Naive thymus-derived CD8-positive, alpha-beta T cell (primary cell): ENCODE measurements at regions not wholly inside any gene's neighbourhood (a gene's known extent, or its start where the extent isn't known, plus 50 kb on each side); places are given as distances from the start of the nearest gene placed in this dataset.
"Not testable (repeated sequence)": the region's sequence is repeated elsewhere in the genome, so short reads cannot be mapped to it uniquely, and the experiment has no call there.

Experiments
- ATAC-seq, 2 donors: fragments of 150-1000 bp; cut with Tn5 transposase in 1 of 2; sonication (Bioruptor Pico), chemical (Tn5 transposase) in 1 of 2; 1 replicate in 1 of 2; 2 replicates in 1 of 2; pipeline ENCODE4 v1.10.0; 2021; ENCODE audit warnings: mild to moderate bottlenecking in 2 of 2, moderate library complexity in 2 of 2
- POLR2A ChIA-PET: fragments of 350-600 bp; sonication (Branson Sonifier 250); formaldehyde crosslinking; loops from one replicate; lab custom pipeline; 2021; ENCODE audit warnings: antibody characterized with exemption; lab: Charles Lee
- DNase-seq, 10 donors: peaks; one replicate each; pipeline versions ENCODE4 v3.0.0 to v3.0.0-alpha.2; 2020 to 2022
- H3K27ac Mint-ChIP-seq, 10 donors: one replicate each; pipeline ENCODE4 v1.8.0; 2020 to 2022; ENCODE audit warnings: mild to moderate bottlenecking in 10 of 10, mixed read lengths in 10 of 10, moderate library complexity in 4 of 10, inconsistent platforms in 1 of 10
- H3K27me3 Mint-ChIP-seq, 5 donors: one replicate each; pipeline ENCODE4 v1.8.0; 2021 to 2022; ENCODE audit warnings: mixed read lengths in 5 of 5
- H3K36me3 Mint-ChIP-seq, 3 donors: one replicate each; pipeline ENCODE4 v1.8.0; 2020 to 2022; ENCODE audit warnings: mixed read lengths in 3 of 3, mild to moderate bottlenecking in 2 of 3, inconsistent platforms in 1 of 3
- H3K4me1 Mint-ChIP-seq, 4 donors: one replicate each; pipeline ENCODE4 v1.8.0; 2021 to 2022; ENCODE audit warnings: mixed read lengths in 4 of 4
- H3K4me3 Mint-ChIP-seq, 10 donors: one replicate each; pipeline ENCODE4 v1.8.0; 2020 to 2022; ENCODE audit warnings: mild to moderate bottlenecking in 10 of 10, mixed read lengths in 10 of 10, moderate library complexity in 6 of 10, inconsistent platforms in 1 of 10
- H3K9me3 Mint-ChIP-seq, 9 donors: one replicate each; pipeline ENCODE4 v1.8.0; 2020 to 2022; ENCODE audit warnings: mixed read lengths in 9 of 9, mild to moderate bottlenecking in 3 of 9, inconsistent platforms in 1 of 9, moderate library complexity in 1 of 9

- Mint-ChIP-seq H3K4me3 (no peak overlapping the region), H3K27ac (no peak overlapping the region), H3K4me1 (no peaks in the 10 kb centered on the region), H3K9me3 (peaks cover 0 to 11% (median 2%) of the 10 kb centered on the region in 9 donors), H3K27me3 (no peaks in the 10 kb centered on the region), H3K36me3 (no peaks in the 10 kb centered on the region)
- DNase-seq (no peak), ATAC-seq (no peak)
- POLR2A ChIA-PET = no interaction called here
These were observed 269.3 kb downstream of the ACTRT1 start for GRCh38 chrX:127782904-127783303.

DNA sequence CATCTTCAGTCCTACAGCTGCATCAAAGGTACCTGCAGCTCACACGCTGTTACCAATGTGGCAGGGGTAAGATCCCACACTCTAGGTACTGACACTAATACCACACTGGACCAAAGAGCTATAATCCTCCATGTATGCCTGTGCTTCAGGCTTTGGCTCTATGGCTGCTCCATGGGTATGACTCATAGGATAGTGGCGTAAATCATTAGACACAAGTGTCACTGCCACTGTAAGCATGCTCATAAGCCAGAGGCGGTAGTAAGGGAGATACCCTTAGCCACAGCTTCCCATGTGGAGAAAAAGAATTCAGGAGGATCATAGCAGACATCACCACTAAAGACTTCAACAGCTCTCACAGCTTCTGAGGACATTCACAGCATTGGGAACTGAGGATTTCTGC is 287.5 kb downstream of the ACTRT1 start:
- POLR2A ChIA-PET = no interaction called here
- Mint-ChIP-seq H3K9me3 (peaks cover 0 to 13% (median 0%) of the 10 kb centered on the region in 9 donors), H3K4me3 (no peak overlapping the region), H3K27me3 (no peaks in the 10 kb centered on the region), H3K4me1 (no peaks in the 10 kb centered on the region), H3K27ac (no peak overlapping the region), H3K36me3 (no peaks in the 10 kb centered on the region)
- DNase-seq (no peak), ATAC-seq (no peak)

- POLR2A ChIA-PET = no interaction called here
- no peaks in the 10 kb centered on the region for H3K4me1 Mint-ChIP-seq
These were observed 289.5 kb downstream of the ACTRT1 start for GRCh38 chrX:127762663-127763062.

GRCh38 chrX:127732709-127733108 is 319.5 kb downstream of the ACTRT1 start:
- Mint-ChIP-seq H3K4me3 (no peak overlapping the region), H3K27me3 (no peaks in the 10 kb centered on the region), H3K36me3 (no peaks in the 10 kb centered on the region), H3K4me1 (no peaks in the 10 kb centered on the region), H3K27ac (no peak overlapping the region), H3K9me3 (peaks cover 0 to 2% (median 0%) of the 10 kb centered on the region in 9 donors)
- DNase-seq = no peak
- POLR2A ChIA-PET = no interaction called here
- no peak for ATAC-seq

More at GRCh38 chrX:127762663-127763062, 289.5 kb downstream of the ACTRT1 start:
- H3K36me3 Mint-ChIP-seq = no peaks in the 10 kb centered on the region
- H3K27ac Mint-ChIP-seq = no peak overlapping the region
- DNase-seq (no peak), ATAC-seq (no peak)
- no peak overlapping the region for H3K4me3 Mint-ChIP-seq
- H3K27me3 Mint-ChIP-seq = no peaks in the 10 kb centered on the region
- peaks cover 0 to 9% (median 0%) of the 10 kb centered on the region in 9 donors for H3K9me3 Mint-ChIP-seq

- POLR2A ChIA-PET = no interaction called here
- ATAC-seq = no peak
- H3K4me3 Mint-ChIP-seq = no peak overlapping the region
- H3K27me3 Mint-ChIP-seq = no peaks in the 10 kb centered on the region
- H3K36me3 Mint-ChIP-seq = no peaks in the 10 kb centered on the region
- no peaks in the 10 kb centered on the region for H3K4me1 Mint-ChIP-seq
- DNase-seq = no peak
- no peak overlapping the region for H3K27ac Mint-ChIP-seq
- H3K9me3 Mint-ChIP-seq = no peaks in the 10 kb centered on the region
These were observed 326.0 kb downstream of the ACTRT1 start for GRCh38 chrX:127726227-127726626.

DNA sequence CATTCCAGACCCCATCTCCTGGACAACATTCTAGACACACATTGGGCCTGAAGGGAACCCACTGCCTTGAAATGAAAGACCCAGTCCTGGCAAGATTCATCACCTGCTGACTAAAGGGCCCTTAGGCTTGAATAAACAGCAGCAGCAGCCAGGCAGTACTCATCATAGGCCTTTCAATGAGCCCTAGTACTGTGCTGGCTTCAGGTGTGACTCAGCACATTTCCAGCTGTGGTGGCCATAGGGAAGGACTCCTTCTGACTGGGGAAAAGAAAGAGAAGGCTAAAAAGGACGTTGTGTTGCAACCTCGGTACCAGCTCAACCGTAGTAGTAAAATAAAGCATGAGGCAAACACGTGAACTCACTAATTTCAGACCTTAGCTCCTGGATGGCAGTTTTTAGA is 344.0 kb downstream of the ACTRT1 start:
- H3K4me3 Mint-ChIP-seq = no peak overlapping the region
- ATAC-seq (no peak), DNase-seq (no peak)
- no peaks in the 10 kb centered on the region for H3K4me1 Mint-ChIP-seq
- no peaks in the 10 kb centered on the region for H3K27me3 Mint-ChIP-seq
- H3K9me3 Mint-ChIP-seq = peaks cover 0 to 5% (median 0%) of the 10 kb centered on the region in 9 donors
- H3K27ac Mint-ChIP-seq = no peak overlapping the region
- POLR2A ChIA-PET = no interaction called here
- no peaks in the 10 kb centered on the region for H3K36me3 Mint-ChIP-seq

DNA sequence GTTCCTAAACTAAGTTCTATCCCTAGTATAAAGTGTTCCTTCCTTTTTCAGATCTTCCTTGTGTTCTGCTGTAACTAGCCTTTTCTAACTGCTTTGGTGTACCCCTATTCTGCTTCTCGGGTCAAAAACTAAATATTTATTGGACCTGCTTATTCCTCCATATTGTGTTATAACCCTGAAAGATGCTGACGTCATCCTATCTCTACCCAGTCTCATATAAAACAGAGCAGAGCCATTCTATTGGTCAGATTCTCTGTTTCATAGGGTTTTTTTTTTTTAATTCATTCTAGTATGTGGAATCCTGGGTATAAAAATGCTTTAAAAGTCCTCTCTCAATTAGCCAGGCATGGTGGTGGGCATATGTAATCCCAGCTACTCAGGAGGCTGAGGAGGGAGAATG is 349.7 kb downstream of the ACTRT1 start:
- no peak for DNase-seq
- H3K4me1 Mint-ChIP-seq = no peaks in the 10 kb centered on the region
- no peaks in the 10 kb centered on the region for H3K27me3 Mint-ChIP-seq
- no peaks in the 10 kb centered on the region for H3K36me3 Mint-ChIP-seq
- POLR2A ChIA-PET = no interaction called here
- H3K27ac Mint-ChIP-seq = no peak overlapping the region
- ATAC-seq = no peak
- H3K9me3 Mint-ChIP-seq = peaks cover 0 to 11% (median 0%) of the 10 kb centered on the region in 9 donors
- H3K4me3 Mint-ChIP-seq = no peak overlapping the region

GRCh38 chrX:127662942-127663341 is 389.3 kb downstream of the ACTRT1 start:
- not testable (repeated sequence) for H3K27me3 Mint-ChIP-seq, ATAC-seq
- H3K9me3 Mint-ChIP-seq = peaks cover 0 to 13% (median 0%) of the 10 kb centered on the region in 9 donors

GRCh38 chrX:127649011-127649410 is 403.2 kb downstream of the ACTRT1 start:
- POLR2A ChIA-PET = no interaction called here
- Mint-ChIP-seq H3K4me3 (no peak overlapping the region), H3K4me1 (no peaks in the 10 kb centered on the region), H3K9me3 (peaks cover 0 to 7% (median 0%) of the 10 kb centered on the region in 9 donors), H3K36me3 (no peaks in the 10 kb centered on the region), H3K27me3 (no peaks in the 10 kb centered on the region), H3K27ac (no peak overlapping the region)
- ATAC-seq (no peak), DNase-seq (no peak)

More at GRCh38 chrX:127662942-127663341, 389.3 kb downstream of the ACTRT1 start:
- H3K4me1 Mint-ChIP-seq, DNase-seq, H3K4me3 Mint-ChIP-seq, POLR2A ChIA-PET, H3K27ac Mint-ChIP-seq, H3K36me3 Mint-ChIP-seq: not testable (repeated sequence)

DNA sequence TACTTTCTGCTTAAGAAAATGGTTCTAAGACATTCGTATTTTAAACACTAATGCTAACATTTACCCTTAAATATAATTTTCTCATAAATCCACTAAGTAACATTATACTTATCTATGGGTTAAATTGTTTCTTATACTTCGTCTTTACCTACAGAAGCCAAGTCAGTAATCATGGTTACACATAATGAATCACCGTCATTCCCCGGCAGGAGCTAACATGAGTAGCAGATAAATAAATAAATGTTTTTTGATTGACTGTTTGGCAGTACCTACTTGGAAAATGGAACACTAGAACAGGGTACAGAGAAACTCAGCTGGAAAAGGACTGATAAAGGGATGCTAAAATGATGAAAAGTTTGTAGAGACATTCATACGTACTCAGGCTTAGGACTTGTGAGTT is 430.4 kb downstream of the ACTRT1 start:
- POLR2A ChIA-PET = no interaction called here
- Mint-ChIP-seq H3K4me3 (no peak overlapping the region), H3K27ac (no peak overlapping the region), H3K27me3 (no peaks in the 10 kb centered on the region), H3K9me3 (peaks cover 0 to 21% (median 3%) of the 10 kb centered on the region in 9 donors), H3K4me1 (no peaks in the 10 kb centered on the region), H3K36me3 (no peaks in the 10 kb centered on the region)
- ATAC-seq (no peak), DNase-seq (no peak)

DNA sequence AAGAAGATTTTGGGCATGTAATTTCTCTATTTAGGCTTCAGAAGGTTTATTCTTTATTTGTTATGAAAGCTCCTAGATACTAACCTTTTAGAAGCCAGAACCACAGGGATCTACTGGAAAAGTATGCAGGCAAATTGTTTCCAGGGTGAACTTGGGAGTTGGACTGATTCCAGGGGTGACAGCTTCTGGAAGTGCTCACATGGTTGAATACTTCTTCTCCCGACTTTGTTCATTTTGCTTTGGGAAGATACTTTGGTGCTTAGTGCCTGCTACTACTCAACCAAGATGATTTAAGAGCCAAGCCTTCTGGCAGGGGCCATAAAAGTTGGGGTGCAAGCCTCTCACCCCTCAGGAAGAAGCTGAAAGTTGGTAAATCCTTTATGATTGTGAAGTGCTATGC is 445.6 kb downstream of the ACTRT1 start:
- no peaks in the 10 kb centered on the region for H3K36me3 Mint-ChIP-seq
- H3K27ac Mint-ChIP-seq = no peak overlapping the region
- no peak for DNase-seq
- H3K4me1 Mint-ChIP-seq = no peaks in the 10 kb centered on the region
- POLR2A ChIA-PET = no interaction called here
- no peak overlapping the region for H3K4me3 Mint-ChIP-seq
- no peaks in the 10 kb centered on the region for H3K27me3 Mint-ChIP-seq
- no peak for ATAC-seq
- peaks cover 0 to 5% (median 0%) of the 10 kb centered on the region in 9 donors for H3K9me3 Mint-ChIP-seq

DNA sequence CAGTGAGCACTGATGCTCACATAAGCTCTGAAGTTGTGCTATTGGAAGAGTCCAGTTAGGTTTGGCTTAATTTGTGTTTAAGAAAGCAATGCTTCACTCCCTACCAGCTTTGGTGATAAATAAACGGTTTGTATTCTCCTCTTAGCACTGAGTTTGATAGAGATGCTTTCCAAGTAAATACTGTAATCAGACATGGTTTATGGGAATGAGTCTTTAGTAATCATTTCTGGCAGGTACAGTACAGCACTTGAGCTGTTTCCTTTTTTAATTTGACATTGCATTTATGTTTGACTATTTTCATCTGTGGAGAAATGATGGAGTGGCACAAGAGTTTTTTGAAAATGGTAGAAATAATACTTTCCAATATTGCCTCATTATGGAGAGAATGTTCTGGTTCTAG is 455.3 kb downstream of the ACTRT1 start:
- POLR2A ChIA-PET = no interaction called here
- DNase-seq (no peak), ATAC-seq (no peak)
- H3K27me3 Mint-ChIP-seq = no peaks in the 10 kb centered on the region
- H3K27ac Mint-ChIP-seq = no peak overlapping the region
- H3K4me1 Mint-ChIP-seq = no peaks in the 10 kb centered on the region
- no peaks in the 10 kb centered on the region for H3K36me3 Mint-ChIP-seq
- H3K4me3 Mint-ChIP-seq = no peak overlapping the region
- peaks cover 0 to 3% (median 0%) of the 10 kb centered on the region in 9 donors for H3K9me3 Mint-ChIP-seq

GRCh38 chrX:127578395-127578794 is 473.8 kb downstream of the ACTRT1 start:
- ATAC-seq = no peak
- no peaks in the 10 kb centered on the region for H3K27me3 Mint-ChIP-seq
- POLR2A ChIA-PET = no interaction called here

GRCh38 chrX:127577884-127578283 is 474.3 kb downstream of the ACTRT1 start:
- Mint-ChIP-seq H3K4me1 (peaks cover 0 to 2% (median 0%) of the 10 kb centered on the region in 4 donors), H3K4me3 (no peak overlapping the region), H3K36me3 (no peaks in the 10 kb centered on the region), H3K27ac (no peak overlapping the region), H3K9me3 (peaks cover 0 to 7% (median 0%) of the 10 kb centered on the region in 9 donors), H3K27me3 (no peaks in the 10 kb centered on the region)
- ATAC-seq (no peak), DNase-seq (no peak)
- POLR2A ChIA-PET = no interaction called here

More at GRCh38 chrX:127578395-127578794, 473.8 kb downstream of the ACTRT1 start:
- no peak overlapping the region for H3K27ac Mint-ChIP-seq
- H3K9me3 Mint-ChIP-seq = peaks cover 0 to 7% (median 0%) of the 10 kb centered on the region in 9 donors
- H3K4me3 Mint-ChIP-seq = no peak overlapping the region
- no peak for DNase-seq
- H3K36me3 Mint-ChIP-seq = no peaks in the 10 kb centered on the region
- peaks cover 0 to 2% (median 0%) of the 10 kb centered on the region in 4 donors for H3K4me1 Mint-ChIP-seq
